MG63 (cell line): ENCODE measurements at regions not wholly inside any gene's neighbourhood (a gene's known extent, or its start where the extent isn't known, plus 50 kb on each side); places are given as distances from the start of the nearest gene placed in this dataset.

Experiments used
- DNase-seq: peaks from one replicate; pipeline ENCODE4 v3.0.0-alpha.2; 2020
- H3K27me3 ChIP-seq: fragments of 250-450 bp; sonication (Bioruptor Pico); 2 replicates; pipeline ENCODE4 v1.5.1; 2020; ENCODE audit warnings: mild to moderate bottlenecking, moderate library complexity
- H3K36me3 ChIP-seq: fragments of 250-450 bp; sonication (Bioruptor Pico); 2 replicates; pipeline ENCODE4 v1.5.1; 2020; ENCODE audit warnings: mild to moderate bottlenecking, moderate library complexity
- H3K4me3 ChIP-seq: fragments of 250-450 bp; sonication (Bioruptor Pico); 2 replicates; pipeline ENCODE4 v1.5.1; 2020; ENCODE audit warnings: mild to moderate bottlenecking, moderate library complexity
- H3K9me3 ChIP-seq: fragments of 250-450 bp; sonication (Bioruptor Pico); 2 replicates; pipeline ENCODE4 v1.5.1; 2020; ENCODE audit warnings: mild to moderate bottlenecking, moderate library complexity

DNA sequence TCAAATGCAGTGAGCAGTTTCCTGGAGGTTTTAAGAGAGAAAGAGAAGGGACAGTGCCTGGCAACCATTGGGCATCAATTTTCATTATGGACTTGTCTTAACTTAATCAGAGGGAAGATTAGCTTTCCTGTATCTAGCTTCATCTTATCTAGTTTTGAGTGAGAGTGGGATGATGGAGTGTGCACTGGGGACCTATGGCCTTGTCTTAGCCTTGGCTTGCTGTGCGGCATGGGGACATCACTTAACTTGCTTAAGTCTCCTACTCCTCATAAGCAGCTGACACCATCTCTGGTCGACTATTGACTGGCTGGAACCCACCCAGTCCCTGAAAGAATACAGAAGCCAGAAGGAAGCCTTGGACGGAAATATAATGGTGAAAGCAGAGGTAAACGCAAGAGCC is 344.0 kb downstream of the SOX11 start:
- H3K36me3 ChIP-seq = no peaks in the 10 kb centered on the region
- H3K4me3 ChIP-seq = no peak overlapping the region

GRCh38 chr2:6043238-6043637 is 351.1 kb downstream of the SOX11 start:
- DNase-seq = no peak
- no peaks in the 10 kb centered on the region for H3K27me3 ChIP-seq
- no peaks in the 10 kb centered on the region for H3K9me3 ChIP-seq
- no peak overlapping the region for H3K4me3 ChIP-seq
- H3K36me3 ChIP-seq = no peaks in the 10 kb centered on the region

More for the DNA sequence above, 344.0 kb downstream of the SOX11 start:
- no peaks in the 10 kb centered on the region for H3K9me3 ChIP-seq
- H3K27me3 ChIP-seq = no peaks in the 10 kb centered on the region
- DNase-seq = no peak

DNA sequence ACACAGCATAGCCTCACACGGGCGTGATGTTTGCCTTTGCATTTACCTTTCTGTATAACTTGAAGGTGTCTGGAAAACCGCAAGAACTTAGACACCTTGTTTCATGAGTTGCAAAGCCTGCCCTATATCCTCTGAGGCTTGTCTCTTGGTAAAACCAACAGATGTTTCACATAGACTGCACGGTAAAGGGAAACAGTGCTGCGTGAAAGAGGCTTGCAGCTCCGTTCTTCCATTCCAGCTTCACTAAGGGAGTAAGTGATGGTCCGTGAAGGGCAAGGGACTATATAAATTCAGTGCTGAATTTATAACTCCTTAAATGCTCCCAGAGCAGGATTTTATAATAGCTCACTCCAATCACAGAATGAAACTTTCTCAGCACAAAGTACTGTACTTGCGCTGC is 360.5 kb downstream of the SOX11 start:
- no peak for DNase-seq
- H3K9me3 ChIP-seq = no peaks in the 10 kb centered on the region
- H3K27me3 ChIP-seq = no peaks in the 10 kb centered on the region
- H3K36me3 ChIP-seq = no peaks in the 10 kb centered on the region
- H3K4me3 ChIP-seq = no peak overlapping the region

DNA sequence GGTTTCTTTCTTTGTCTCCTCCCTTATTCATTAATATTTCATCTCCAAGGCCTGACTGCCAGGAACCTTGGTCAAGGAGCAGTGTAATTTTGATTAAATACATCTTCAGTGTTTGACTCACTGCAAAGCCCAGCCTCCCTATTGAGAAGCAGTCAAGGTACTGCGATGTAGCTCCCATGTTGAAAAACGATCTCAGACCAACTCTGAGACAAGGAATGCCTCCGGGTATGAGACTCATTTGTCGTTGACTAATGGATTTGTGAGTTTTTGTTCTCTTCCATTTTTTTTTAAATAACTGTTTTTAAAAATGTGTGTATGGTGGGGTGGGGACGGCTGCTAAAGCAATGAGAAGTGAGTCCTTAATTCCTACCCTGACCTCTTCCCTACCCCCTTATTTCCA is 361.6 kb downstream of the SOX11 start:
- Histone ChIP-seq H3K4me3 (no peak overlapping the region), H3K9me3 (no peaks in the 10 kb centered on the region), H3K36me3 (no peaks in the 10 kb centered on the region), H3K27me3 (no peaks in the 10 kb centered on the region)
- DNase-seq = no peak

GRCh38 chr2:6054161-6054671 is 362.0 kb downstream of the SOX11 start:
- H3K4me3 ChIP-seq = no peak overlapping the region
- no peaks in the 10 kb centered on the region for H3K27me3 ChIP-seq
- DNase-seq = no peak
- H3K9me3 ChIP-seq = no peaks in the 10 kb centered on the region
- H3K36me3 ChIP-seq = no peaks in the 10 kb centered on the region

DNA sequence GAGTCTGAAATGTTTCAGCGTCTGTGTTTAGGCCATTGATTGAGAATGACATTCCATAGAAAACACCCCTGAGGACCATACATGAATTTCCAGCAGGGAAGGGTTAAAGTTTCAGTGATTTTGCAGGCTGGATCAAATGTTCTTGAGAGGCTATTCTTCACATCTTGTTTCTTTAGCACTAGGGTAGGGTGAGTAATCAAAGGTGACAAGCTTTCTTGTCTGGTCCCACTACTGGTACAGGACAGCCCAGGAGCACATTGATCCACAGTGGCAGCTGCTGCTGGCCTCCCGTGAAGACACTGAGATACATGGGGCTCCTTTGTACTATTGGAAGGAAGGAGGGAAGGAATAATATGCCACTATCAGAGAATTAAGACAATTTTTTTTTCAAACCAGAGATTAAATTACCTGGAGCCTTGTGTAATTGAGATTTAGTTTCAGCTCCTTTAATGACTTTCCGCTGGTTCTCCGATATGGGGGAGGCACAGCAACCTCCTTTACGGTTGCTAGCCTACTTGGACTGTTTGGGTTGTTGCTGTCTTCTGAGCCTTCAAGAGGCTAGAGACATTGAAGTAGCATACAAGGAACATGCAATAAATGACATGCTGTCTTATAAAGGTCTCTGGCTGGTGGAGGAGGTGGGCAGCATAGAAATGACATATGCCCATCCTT is 368.9 kb downstream of the SOX11 start:
- Histone ChIP-seq H3K9me3 (no peaks in the 10 kb centered on the region), H3K27me3 (no peaks in the 10 kb centered on the region), H3K4me3 (no peak overlapping the region), H3K36me3 (no peaks in the 10 kb centered on the region)
- no peak for DNase-seq

DNA sequence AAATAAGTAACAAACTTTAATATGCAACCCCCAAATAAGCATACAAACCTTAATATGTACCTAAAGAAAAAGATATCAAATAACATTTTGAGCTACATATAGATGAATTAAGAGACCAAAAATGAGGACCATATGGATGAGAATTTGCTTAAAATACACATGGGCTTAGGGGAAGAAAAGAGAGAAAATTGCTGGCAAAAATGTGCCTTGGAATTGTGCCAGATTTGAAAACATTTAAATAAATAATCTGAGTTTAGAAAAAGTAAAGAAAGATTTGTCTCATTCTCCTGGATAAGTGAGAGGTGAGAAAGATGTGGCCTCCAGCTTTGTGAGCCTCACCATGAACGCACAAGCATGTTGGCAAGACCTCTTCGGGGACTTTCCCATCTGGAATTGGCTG is 372.6 kb downstream of the SOX11 start:
- H3K4me3 ChIP-seq = no peak overlapping the region
- no peaks in the 10 kb centered on the region for H3K27me3 ChIP-seq
- H3K9me3 ChIP-seq = no peaks in the 10 kb centered on the region
- no peaks in the 10 kb centered on the region for H3K36me3 ChIP-seq
- no peak for DNase-seq

DNA sequence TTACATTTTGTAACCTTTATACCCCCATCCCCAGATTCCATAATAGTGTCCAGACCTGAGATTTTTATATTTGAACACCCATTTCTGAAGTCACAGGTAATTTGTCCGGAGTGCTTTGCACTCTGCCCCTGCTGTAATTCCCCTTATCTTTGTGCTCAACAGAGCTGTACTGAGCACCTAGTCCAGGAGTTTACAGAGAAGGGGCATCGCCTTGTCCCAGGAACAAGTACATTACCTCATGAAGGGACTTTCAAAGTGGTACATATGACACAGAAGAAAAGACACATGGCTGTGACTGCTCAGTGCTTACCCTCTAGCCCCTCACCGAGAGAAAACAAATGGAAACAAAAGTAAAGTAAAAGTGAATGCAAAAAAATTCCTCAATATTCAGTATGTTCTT is 373.5 kb downstream of the SOX11 start:
- DNase-seq = no peak
- Histone ChIP-seq H3K9me3 (no peaks in the 10 kb centered on the region), H3K27me3 (no peaks in the 10 kb centered on the region), H3K4me3 (no peak overlapping the region), H3K36me3 (no peaks in the 10 kb centered on the region)

DNA sequence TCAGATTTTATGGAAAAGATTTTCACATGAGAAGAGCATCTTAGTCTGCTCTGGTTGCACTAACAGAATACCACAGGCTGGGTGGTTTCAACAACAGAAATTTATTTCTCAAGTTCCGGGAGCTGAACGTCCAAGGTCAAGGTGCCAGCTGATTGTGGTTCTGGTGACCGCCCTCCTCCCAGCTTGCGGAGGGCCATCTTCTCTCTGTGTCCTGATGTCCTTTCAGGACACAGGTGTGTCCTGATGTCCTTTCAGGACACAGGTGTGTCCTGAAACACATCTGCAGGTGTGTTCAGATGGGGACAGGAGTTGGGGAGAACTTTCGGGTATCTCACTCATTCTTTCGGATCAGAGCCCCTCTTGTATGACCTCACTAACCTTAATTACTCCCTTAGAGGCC is 374.9 kb downstream of the SOX11 start:
- Histone ChIP-seq H3K4me3 (no peak overlapping the region), H3K9me3 (no peaks in the 10 kb centered on the region), H3K36me3 (no peaks in the 10 kb centered on the region), H3K27me3 (no peaks in the 10 kb centered on the region)
- DNase-seq = no peak

DNA sequence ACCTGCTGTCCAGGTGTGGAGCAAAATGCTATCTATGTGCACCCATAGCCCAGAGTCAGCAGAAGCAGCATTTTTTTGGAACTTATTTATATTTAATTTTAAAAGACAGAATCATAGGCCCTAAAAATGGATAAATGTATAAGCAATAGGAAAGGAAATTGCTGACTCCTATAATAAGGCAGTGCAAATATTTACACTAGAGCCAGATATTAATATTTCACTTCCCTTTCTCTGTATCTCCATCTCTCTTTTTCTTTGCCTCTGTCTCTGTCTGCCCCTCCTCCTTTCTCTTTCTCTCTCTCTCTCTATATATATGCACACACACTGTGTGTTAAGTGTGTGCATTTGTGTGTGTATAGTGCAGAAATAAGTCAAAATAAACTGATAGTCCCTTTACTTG is 375.6 kb downstream of the SOX11 start:
- H3K27me3 ChIP-seq = no peaks in the 10 kb centered on the region
- no peak for DNase-seq
- no peak overlapping the region for H3K4me3 ChIP-seq
- H3K36me3 ChIP-seq = no peaks in the 10 kb centered on the region
- H3K9me3 ChIP-seq = no peaks in the 10 kb centered on the region

GRCh38 chr2:6068429-6068828 is 376.2 kb downstream of the SOX11 start:
- H3K27me3 ChIP-seq = no peaks in the 10 kb centered on the region
- no peak for DNase-seq
- no peak overlapping the region for H3K4me3 ChIP-seq
- no peaks in the 10 kb centered on the region for H3K36me3 ChIP-seq
- no peaks in the 10 kb centered on the region for H3K9me3 ChIP-seq

GRCh38 chr2:6069381-6069780 is 377.2 kb downstream of the SOX11 start:
- DNase-seq = no peak
- no peaks in the 10 kb centered on the region for H3K9me3 ChIP-seq
- no peaks in the 10 kb centered on the region for H3K36me3 ChIP-seq
- no peaks in the 10 kb centered on the region for H3K27me3 ChIP-seq
- H3K4me3 ChIP-seq = no peak overlapping the region

GRCh38 chr2:6071519-6071918 is 379.3 kb downstream of the SOX11 start:
- no peak overlapping the region for H3K4me3 ChIP-seq
- DNase-seq = no peak
- no peaks in the 10 kb centered on the region for H3K36me3 ChIP-seq
- H3K9me3 ChIP-seq = no peaks in the 10 kb centered on the region
- H3K27me3 ChIP-seq = no peaks in the 10 kb centered on the region; the same call in 1 of the 2 replicates

GRCh38 chr2:6072276-6072675 is 380.1 kb downstream of the SOX11 start:
- H3K4me3 ChIP-seq = no peak overlapping the region
- H3K9me3 ChIP-seq = no peaks in the 10 kb centered on the region
- no peaks in the 10 kb centered on the region for H3K36me3 ChIP-seq
- no peaks in the 10 kb centered on the region; the same call in 1 of the 2 replicates for H3K27me3 ChIP-seq
- DNase-seq = no peak

DNA sequence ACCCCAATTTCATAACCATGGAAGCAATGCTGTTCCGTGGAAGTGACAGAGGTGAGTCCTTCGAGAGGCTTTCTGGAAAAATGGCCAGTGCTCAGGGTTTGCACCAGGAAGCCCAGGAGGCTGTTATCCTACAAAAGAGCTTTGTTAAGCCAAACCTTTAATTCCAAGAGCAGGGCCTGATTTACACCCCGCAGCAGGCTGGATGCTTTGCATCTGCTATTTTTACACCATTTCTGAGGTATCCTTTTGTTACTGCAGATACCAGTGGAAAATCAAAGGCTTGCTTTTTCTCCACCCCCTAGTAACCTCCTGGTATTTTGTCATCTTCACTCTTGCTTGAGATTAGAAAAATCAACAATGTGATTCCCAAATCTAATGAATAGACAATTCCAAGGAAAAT is 380.6 kb downstream of the SOX11 start:
- Histone ChIP-seq H3K9me3 (no peaks in the 10 kb centered on the region), H3K4me3 (no peak overlapping the region), H3K36me3 (no peaks in the 10 kb centered on the region), H3K27me3 (no peaks in the 10 kb centered on the region; the same call in 1 of the 2 replicates)
- no peak for DNase-seq

GRCh38 chr2:6073191-6074088 is 381.3 kb downstream of the SOX11 start:
- no peaks in the 10 kb centered on the region; the same call in 1 of the 2 replicates for H3K27me3 ChIP-seq
- no peaks in the 10 kb centered on the region for H3K9me3 ChIP-seq
- peak; percentile 28 for DNase-seq
- no peaks in the 10 kb centered on the region for H3K36me3 ChIP-seq
- no peak overlapping the region for H3K4me3 ChIP-seq

DNA sequence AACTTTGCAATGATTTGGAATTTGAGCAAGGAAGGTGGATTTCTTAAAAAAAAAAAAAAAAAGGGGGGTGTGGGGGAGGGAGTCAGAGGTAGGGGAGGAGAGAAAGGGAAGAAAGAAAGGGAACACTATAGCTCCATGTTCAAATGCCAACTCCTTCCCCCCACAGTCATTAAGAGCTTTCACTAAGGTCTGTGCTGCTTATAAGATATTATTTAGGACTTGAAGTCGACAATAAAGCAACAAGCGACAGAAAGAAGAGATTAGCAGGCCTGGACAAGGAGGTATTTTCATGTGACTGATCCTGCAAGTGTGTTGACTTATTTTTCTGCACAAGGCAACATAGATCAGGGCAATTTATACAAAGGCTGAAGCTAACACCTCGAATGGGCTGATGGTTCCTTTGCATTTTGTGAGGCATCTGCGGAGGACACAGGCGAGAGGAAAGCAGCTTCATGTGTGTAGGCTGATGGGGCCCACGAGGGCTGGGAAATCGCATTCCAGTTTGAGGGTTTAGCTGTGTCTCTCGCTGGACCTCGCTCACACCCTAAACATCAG is 382.0 kb downstream of the SOX11 start:
- no peaks in the 10 kb centered on the region for H3K36me3 ChIP-seq
- no peaks in the 10 kb centered on the region for H3K9me3 ChIP-seq
- H3K4me3 ChIP-seq = no peak overlapping the region
- H3K27me3 ChIP-seq = no peaks in the 10 kb centered on the region; the same call in 1 of the 2 replicates
- no peak for DNase-seq
